CD1c-positive myeloid dendritic cell (primary cell): ENCODE measurements at regions not wholly inside any gene's neighbourhood (a gene's known extent, or its start where the extent isn't known, plus 50 kb on each side); places are given as distances from the start of the nearest gene placed in this dataset.

Experiments
- DNase-seq: peaks from one replicate; pipeline ENCODE4 v3.0.0-alpha.2; 2016; ENCODE audit errors: extremely low spot score

GRCh38 chr12:19053218-19053617 is 76.3 kb upstream of the PLEKHA5 start:
- no peak for DNase-seq

- no peak for DNase-seq
These were observed 75.5 kb upstream of the PLEKHA5 start for GRCh38 chr12:19054035-19054434.

- no peak for DNase-seq
These were observed 73.9 kb upstream of the PLEKHA5 start for GRCh38 chr12:19055589-19055988.

GRCh38 chr12:19058235-19059021 is 71.1 kb upstream of the PLEKHA5 start:
- no peak for DNase-seq

GRCh38 chr12:19064713-19065112 is 64.8 kb upstream of the PLEKHA5 start:
- DNase-seq: no peak

GRCh38 chr12:19065223-19065622 is 64.3 kb upstream of the PLEKHA5 start:
- DNase-seq: no peak

GRCh38 chr12:19065871-19066270 is 63.7 kb upstream of the PLEKHA5 start:
- no peak for DNase-seq

GRCh38 chr12:19066475-19067001 is 63.0 kb upstream of the PLEKHA5 start:
- no peak for DNase-seq

- DNase-seq: no peak
These were observed 61.4 kb upstream of the PLEKHA5 start for GRCh38 chr12:19068137-19068536.

GRCh38 chr12:19070341-19070740 is 59.2 kb upstream of the PLEKHA5 start:
- no peak for DNase-seq

- DNase-seq: no peak
These were observed 54.8 kb upstream of the PLEKHA5 start for GRCh38 chr12:19074700-19075099.

GRCh38 chr12:19075711-19076340 is 53.7 kb upstream of the PLEKHA5 start:
- DNase-seq: no peak
